HG03460 (cell line): ENCODE measurements at regions not wholly inside any gene's neighbourhood (a gene's known extent, or its start where the extent isn't known, plus 50 kb on each side); places are given as distances from the start of the nearest gene placed in this dataset.
"Not testable (repeated sequence)": the region's sequence is repeated elsewhere in the genome, so short reads cannot be mapped to it uniquely, and the experiment has no call there.

ENCODE experiments used
- ATAC-seq: cut with Tn5 transposase; IDR thresholded peaks from one replicate; pipeline ENCODE4 v1.9.1; 2021; ENCODE audit not compliant: unreplicated experiment

DNA sequence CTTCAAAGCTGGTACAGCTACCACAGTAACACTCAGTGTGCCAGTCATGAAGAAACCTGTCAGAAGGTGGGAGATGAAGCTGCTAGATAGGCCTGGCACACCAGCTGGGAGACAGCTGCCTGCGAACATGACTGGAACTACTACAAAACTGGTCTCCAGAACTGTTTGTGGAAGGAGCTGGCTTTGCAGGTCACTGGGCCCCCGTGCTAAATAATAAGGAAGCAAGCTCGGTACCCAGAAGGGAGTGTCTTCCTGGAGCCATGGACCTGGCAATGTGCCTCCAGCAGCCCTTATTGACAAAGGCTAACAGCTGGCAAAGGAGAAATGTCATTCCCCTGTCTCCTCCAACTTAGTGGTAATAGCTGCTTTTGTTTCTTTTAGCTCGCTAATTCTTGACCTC, 1217.6 kb upstream of the LRRN3 start:
- no peak for ATAC-seq

DNA sequence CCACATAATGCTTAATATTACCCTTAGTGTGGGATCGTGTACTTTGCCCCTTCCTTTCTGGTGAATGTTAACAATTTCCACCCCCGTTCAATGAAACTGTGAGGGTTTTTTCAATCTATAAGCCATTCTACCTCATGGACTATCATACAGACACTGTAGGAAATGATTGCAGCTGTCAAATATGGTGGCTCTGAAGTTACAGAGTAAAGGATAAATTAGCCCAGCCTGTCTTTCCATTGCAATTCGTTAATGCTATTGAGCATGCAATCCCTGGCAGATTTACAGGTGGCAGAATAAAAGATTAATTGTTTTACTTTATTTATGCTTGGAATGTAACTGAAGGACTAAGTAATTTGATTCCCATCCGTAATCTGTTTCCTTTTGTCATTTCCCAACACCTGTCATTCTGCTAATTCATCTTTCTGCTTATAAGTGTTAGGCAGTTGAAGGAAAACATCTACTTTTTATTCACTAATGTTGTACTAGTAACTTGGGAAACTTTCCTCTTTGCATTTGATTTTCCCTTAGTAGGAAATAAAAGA, 1211.6 kb upstream of the LRRN3 start:
- no peak for ATAC-seq

DNA sequence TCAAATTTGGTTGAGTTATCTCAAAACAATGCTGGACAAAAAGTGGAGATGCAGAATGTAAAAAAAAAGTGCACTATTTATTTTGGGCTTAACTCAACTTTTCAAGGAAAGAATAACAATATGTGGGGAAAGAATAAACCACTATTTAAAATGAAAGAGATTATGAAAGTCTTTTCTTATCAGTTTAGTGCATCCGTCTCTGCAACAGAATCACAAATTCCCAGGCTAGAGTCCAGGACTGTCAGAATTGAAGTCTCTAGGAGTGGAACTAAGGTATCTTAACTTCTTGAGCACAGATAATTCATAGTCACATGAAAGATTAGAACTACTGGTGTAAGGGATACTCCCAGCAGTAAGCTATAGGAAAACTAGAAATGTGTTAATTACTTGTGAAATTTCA, 1200.3 kb upstream of the LRRN3 start:
- ATAC-seq: no peak

DNA sequence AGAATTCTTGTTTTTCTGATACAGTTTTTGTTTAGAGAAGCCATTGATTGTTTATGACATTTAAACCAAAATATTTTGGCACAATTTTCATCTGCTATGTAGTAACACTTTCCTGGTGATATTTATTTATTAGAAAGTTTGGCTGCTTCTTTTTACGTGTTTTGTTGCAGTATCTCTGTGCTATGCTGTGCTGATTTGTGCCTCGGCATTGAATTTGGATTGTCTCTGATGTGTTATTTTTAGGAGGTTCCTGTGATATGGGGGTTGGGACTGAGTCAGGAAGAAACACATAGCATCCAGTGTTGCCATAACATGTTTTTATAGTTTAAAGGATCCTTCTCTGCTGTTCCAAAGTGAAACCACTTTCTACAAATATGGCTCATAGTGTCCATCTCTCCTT, 1197.7 kb upstream of the LRRN3 start:
- ATAC-seq: no peak

DNA sequence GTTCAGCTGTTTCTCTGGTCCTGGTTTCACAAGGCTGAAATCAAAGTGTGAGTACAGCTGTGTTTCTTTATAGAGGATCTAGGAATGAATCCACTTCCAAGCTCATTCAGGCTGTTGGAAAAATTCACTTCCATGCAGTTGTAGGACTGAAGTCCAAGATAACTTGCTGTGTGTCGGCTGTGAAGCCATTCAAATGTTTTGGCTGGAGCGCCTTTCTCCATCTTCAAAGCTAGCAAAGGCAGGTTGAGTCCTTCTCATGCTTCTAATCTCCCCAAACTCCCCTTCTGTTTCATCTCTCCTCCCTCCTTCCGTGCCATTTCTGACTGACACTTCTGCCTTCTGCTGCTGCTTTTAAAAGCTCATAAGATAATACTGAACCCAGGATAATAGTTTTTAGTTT, 1195.4 kb upstream of the LRRN3 start:
- ATAC-seq: no peak

DNA sequence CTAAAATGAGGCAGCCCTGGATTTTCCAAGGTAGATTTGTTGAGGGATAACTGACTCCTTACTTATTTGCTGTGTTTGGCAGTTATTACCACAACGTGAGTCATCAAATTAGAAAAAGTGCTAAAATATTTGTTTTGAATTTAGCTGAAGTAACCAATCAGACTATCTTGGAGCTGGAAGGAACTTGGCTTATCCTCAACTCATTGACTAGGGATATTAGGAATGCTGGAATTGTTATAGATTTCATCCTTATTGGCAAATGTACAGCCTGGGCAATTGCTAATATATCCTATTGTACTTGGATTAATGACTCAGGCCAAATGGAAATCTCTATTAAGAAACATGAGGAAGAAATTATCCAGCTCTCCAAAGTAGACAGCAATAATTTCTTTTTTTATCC, 1189.0 kb upstream of the LRRN3 start:
- ATAC-seq: no peak

DNA sequence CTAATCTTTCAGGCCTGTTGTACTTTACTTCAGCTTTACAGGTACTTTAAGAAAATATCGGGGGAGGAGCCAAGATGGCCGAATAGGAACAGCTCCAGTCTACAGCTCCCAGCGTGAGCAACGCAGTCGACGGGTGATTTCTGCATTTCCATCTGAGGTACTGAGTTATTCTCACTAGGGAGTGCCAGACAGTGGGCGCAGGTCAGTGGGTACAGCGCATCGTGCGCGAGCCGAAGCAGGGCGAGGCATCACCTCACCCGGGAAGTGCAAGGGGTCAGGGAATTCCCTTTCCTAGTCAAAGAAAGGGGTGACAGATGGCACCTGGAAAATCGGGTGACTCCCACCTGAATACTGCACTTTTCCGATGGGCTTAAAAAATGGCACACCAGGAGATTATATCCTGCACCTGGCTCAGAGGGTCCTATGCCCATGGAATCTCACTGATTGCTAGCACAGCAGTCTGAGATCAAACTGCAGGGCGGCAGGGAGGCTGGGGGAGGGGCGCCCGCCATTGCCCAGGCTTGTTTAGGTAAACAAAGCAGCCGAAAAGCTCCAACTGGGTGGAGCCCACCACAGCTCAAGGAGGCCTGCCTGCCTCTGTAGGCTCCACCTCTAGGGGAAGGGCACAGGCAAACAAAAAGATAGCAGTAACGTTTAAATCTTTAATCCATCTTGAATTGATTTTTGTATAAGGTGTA, 1185.4 kb upstream of the LRRN3 start:
- ATAC-seq: not testable (repeated sequence)

DNA sequence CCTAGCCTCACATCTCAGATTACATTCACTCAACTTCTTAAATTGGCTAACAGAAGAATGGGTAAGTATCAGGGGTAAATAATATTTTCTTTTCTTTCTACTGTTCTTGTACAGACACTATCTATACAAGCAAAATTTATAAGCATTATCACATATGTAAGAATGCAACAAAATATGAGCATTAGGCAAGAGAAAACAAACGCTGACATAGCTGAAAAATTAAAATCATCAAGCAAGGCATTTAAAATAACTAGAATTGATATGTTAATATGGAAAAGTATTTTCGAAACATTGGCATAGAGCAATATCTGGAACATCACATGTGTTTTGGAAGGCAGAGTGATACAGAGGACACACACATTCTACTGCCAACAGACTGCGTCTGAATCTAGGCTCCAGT, 1175.3 kb upstream of the LRRN3 start:
- ATAC-seq: no peak

DNA sequence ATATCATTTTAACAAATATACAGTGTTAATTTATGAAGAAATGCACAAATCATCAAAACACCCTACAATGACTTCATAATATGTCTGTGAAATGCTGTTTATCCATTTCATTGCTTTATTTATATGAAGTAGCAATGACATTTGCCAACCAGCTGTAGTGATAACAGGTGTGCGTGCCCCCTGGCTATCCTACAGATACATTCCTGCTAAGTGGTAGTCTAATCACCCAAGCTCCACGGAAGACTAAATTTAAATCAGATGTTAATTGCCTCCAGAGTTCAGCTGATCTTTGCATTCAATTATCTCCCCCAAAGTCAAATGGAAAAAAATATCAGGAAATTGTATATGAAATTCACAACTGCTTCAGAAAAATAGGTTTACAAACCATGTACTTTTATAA, 1164.2 kb upstream of the LRRN3 start:
- ATAC-seq: no peak

DNA sequence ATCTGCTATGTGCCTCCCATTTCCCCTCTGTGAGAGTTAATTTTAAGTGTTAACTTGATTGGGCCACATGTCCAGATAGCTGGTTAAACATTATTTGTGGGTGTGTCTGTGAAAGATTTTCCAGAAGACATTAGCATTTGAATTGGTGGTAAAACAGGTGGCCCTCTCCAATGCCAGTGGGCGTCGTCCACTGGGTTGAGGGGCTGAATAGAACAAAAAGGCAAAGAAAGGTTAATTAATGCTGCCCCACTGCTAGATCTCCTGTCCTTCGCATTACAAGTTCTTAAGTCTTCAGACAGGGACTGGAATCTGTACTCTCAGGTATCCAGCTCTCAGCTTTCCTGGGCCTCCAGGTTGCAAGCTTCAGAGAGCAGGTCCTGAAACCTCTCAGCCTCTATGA, 1160.9 kb upstream of the LRRN3 start:
- ATAC-seq: no peak

DNA sequence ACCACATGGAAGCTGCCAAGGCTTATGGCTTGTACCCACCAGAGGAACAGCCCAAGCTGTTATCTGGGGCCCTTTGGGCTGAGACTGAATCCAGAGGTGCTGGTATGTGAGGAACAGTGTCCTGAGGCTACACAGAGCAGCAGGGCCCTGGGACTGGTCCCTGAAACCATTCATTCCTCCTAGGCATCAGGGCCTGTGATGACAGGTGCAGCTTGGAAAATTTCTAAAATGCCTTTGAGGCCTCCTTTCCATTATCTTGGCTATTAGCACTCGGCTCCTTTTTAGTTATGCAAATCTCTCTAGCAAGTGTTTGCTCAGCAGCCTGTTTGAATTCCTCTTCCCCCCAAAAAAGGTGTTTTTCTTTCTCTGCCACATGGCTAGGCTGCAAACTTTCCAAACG, 1151.7 kb upstream of the LRRN3 start:
- no peak for ATAC-seq

DNA sequence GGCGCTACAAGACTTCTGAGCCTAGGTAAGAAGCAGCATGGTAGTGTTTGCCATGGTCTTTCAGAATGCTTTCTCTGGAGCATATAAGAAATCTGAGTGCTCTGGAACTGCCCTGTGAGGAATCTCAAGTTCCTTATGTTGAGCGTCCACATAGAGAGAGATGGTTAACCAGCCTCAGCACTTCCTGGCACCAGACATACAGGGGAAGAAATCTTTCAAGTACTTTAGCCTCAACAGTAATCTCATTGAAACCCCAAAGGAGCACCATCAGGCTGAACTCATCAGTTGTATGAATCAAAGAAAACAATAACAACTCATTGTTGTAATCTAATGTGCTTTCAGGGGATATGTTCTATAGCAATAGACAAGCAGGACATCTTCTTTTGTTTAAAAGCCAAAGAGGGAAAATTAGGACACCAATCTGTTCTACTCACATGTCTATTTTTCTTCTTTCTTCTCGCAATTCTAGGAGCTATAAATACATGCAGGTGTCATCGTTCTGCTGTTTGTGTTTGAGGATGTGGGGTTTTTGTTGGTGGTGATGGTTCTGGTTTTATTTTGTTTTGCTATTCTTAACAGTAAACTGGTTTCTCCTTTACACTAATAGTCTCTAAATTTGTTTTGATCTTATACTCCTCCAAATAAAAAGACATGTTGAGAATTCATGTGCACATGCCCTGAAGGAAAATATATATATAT, 1145.0 kb upstream of the LRRN3 start:
- no peak for ATAC-seq

DNA sequence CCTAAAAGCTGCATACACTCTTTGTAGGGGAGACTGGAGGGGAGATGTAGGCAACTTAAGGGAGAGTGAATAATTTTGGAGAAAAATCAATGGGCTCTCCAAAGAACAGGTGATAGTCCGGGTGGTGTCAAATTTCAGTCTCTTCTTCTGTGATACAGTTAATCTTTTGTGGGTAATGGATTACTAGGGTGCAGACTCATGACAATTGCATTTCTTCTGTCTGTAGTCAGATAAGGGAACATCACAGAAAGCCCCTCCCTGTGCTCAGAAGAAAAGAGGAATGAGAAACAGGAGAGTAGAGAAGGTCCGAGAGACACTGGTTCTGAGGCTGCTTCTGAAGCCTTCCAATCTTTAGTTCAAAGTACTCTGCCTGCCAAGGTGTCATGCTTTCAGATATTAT, 1140.7 kb upstream of the LRRN3 start:
- no peak for ATAC-seq

DNA sequence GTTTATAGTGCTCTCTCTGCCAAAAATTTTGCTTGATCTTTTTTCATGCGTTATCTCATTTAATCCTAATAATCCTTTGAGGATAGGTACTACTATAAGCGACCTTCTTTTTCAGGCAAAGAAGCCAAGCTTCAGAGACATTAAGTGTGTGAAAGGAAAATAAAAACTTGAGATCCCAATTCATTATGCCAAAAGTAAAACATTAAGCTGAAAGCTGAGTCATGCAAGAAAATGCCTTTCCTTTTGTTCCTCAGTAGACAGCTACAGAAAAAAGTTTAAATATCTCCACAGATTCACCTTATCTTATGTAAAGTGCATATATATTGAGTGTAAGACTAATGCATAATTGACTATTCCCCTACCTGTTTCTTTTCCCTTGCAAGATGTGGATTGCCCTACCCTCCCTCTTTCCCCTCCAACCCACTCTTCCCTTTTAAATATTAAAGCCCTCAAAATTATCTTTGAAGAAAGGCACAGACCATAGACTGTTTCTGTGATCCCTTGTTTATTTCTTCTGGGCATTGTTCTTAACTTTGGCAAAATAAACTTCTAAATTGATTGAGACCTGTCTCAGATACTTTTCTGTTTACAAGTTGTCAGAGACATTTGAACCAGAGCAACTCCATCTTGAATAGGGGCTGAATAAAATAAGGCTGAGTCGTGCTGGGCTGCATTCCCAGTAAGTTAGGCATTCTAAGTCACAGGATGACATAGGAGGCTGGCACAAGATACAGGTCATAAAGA, 1139.9 kb upstream of the LRRN3 start:
- ATAC-seq: no peak

DNA sequence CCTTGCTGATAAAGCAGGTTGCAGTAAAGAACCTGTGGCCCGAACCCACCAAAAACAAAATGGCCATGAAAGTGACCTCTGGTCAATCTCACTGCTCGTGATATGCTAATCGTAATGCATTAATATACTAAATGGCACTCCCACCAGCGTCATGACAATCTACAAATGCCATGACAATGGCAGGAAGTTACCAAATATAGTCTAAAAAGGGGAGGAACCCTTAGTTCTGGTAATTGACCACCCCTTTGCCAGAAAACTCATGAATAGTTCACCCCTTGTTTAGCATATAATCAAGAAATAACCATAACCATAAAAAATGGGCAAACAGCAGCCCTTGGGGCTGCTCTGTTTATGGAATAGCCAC, 1139.4 kb upstream of the LRRN3 start:
- no peak for ATAC-seq

DNA sequence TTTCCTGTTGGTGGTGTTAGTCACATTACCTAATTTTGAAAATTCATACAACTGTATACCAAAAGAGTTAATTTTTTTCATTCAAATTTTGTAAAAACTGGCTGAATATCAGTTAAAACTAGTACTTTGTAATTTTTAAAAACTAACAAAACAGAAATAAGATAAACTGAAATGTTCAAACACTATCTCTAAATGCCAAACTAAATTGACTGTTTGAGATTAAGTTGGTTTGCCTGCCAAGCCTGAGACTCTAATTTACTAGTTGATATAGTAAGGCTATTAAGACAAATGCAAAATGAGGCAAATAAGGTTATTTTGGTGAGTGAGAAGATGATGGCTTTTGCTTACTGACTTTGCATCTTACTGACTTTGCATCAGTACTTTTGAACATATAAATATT, 1134.9 kb upstream of the LRRN3 start:
- ATAC-seq: no peak

DNA sequence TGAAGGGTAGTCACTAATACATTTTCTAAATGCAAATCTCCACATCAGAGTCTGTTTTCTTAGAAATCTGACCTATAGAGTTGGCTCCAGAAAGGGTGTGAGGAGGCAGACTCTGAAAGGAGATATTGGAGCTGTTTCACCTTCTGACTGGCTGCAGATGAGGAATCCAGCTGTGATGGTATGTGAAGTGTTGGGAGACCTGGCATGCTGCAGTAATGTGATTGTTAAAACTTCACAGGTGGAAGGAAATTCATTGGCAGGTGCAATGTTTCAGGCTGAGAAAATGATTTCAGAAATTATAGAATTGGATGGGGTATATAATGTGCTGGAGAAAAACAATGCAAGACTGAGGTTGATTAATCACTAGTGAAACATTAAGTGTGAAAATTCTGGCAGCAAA, 1134.0 kb upstream of the LRRN3 start:
- no peak for ATAC-seq

DNA sequence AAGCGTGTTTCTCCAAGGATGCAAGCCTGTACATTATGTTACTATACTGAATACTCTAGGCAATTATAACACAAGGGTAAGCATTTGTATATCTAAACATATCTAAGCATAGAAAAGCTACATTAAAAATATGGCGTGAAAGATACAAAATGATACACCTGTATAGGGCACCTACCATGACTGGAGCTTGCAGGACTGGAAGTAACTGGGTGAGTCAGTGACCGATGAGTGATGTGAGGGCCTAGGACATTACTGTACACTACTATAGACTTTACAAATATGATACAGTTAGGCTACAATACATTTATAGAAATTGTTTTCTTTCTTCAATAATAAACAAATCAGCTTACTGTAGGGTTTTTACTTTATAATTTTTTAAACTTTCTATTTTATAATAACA, 1127.2 kb upstream of the LRRN3 start:
- ATAC-seq: no peak

DNA sequence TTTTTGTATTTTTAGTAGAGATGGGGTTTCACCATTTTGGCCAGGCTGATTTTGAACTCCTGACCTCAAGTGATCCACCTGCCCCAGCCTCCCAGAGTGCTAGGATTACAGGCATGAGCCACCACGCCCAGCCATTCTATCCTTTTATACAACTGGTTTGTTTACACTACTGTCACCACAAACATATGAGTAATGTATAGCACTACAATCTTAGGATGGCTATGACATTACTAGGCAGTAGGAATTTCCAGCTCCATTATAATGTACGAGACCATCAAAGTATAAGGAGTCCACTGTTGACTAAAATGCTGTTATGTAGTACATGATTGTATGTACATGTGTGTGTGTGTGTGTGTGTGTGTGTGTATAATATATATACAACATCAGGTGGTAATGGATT, 1126.1 kb upstream of the LRRN3 start:
- no peak for ATAC-seq

DNA sequence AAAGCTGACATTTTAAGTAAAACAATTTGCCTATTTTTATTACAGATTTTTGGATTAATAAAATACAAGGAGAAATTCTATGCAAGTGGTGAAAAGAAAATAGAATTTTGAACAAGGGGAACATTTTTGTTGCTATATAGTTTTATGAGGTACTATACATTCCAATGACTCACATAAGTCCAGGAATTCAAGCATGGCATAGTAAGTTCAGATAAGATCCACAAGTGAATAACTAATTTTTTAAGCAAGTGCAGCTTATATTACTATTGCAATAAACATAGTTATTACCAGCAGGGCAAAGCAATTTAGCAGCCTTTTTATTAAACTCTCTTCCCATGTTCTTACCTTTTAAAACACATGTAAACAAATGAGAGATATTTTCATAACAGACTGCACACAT, 1123.5 kb upstream of the LRRN3 start:
- no peak for ATAC-seq

DNA sequence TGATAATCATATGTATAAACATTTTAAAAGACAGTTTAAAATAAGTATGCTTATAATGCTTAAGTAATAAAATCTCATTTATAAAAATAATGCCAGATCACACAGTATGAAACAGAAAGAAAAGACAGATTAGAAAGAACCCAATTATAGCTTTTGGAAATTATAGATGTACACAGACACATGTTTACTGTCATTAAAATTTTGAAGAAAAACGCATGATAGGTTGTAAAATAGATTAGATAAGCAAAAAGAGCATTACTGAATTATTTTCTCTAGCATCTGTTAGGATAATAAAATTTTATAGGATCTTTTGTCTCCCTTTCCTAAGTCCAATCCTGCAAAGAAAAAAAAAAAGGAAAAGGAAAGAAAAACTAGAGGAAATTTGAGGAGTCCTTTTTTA, 1107.3 kb upstream of the LRRN3 start:
- no peak for ATAC-seq

DNA sequence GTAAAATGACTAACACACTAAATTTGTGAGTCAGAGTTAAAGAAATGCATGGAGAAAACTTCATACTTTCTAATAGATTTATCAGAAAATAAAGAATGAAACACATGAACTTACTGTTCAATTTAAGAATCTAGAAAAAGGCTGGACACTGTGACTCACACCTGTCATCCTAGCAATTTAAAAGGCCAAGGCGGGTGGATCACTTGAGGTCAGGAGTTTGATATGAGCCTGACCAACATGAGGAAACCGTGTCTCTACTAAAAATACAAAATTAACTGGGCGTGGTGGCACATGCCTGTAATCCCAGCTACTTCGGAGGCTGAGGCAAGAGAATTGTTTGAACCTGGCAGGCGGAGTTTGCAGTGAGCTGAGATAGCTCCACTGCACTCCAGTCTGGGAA, 1106.2 kb upstream of the LRRN3 start:
- no peak for ATAC-seq
